GM23338 (cell line): ENCODE measurements at regions not wholly inside any gene's neighbourhood (a gene's known extent, or its start where the extent isn't known, plus 50 kb on each side); places are given as distances from the start of the nearest gene placed in this dataset.

ENCODE experiments used
- ATAC-seq: fragments of 200-7000 bp; cut with Tn5 transposase; 3 replicates; pipeline ENCODE4 v1.9.1; 2020
- DNase-seq: peaks from one replicate; pipeline ENCODE4 v3.0.0-alpha.2; 2015; ENCODE audit warnings: low spot score
- H2AFZ ChIP-seq: fragments of 200-600 bp; sonication (generic); 2 replicates; pipeline ENCODE4 v1.8.0; 2016; ENCODE audit warnings: antibody characterized with exemption, mild to moderate bottlenecking, moderate library complexity
- H3F3A ChIP-seq: fragments of 200-600 bp; sonication (generic); replicated peaks from 2 replicates; pipeline ENCODE4 v1.8.0; 2017; ENCODE audit warnings: antibody characterized with exemption, mixed run types, low read depth
- H3K27ac ChIP-seq: fragments of 200-600 bp; sonication (generic); 2 replicates; pipeline ENCODE4 v1.6.1; 2016; ENCODE audit warnings: low read depth
- H3K27me3 ChIP-seq: fragments of 200-600 bp; sonication (generic); 2 replicates; pipeline ENCODE4 v1.8.0; 2016; ENCODE audit warnings: mild to moderate bottlenecking, mixed run types, moderate library complexity; ENCODE audit not compliant: insufficient read depth
- H3K36me3 ChIP-seq: fragments of 200-600 bp; sonication (generic); 2 replicates; pipeline ENCODE4 v1.8.0; 2016; ENCODE audit warnings: mild to moderate bottlenecking; ENCODE audit not compliant: insufficient read depth
- H3K4me1 ChIP-seq: fragments of 200-600 bp; sonication (generic); 2 replicates; pipeline ENCODE4 v1.8.0; 2016; ENCODE audit warnings: mild to moderate bottlenecking, moderate library complexity; ENCODE audit not compliant: insufficient read depth
- H3K4me2 ChIP-seq: fragments of 200-600 bp; sonication (generic); 2 replicates; pipeline ENCODE4 v1.7.1; 2017; ENCODE audit warnings: mixed run types
- H3K4me3 ChIP-seq: fragments of 200-600 bp; sonication (generic); 2 replicates; pipeline ENCODE4 v1.6.1; 2016; ENCODE audit warnings: mixed run types
- H3K79me2 ChIP-seq: fragments of 200-600 bp; sonication (generic); replicated peaks from 2 replicates; pipeline ENCODE4 v1.8.0; 2017; ENCODE audit warnings: mild to moderate bottlenecking; ENCODE audit not compliant: insufficient read depth
- H3K9me2 ChIP-seq: fragments of 200-600 bp; sonication (generic); 2 replicates; pipeline ENCODE4 v1.8.0; 2017; ENCODE audit not compliant: insufficient read depth
- H4K20me1 ChIP-seq: fragments of 200-600 bp; sonication (generic); replicated peaks from 2 replicates; pipeline ENCODE4 v1.8.0; 2017; ENCODE audit warnings: mild to moderate bottlenecking; ENCODE audit not compliant: insufficient read depth
- H3K27ac Mint-ChIP-seq: 2 replicates; pipeline ENCODE4 v1.8.0; 2020; ENCODE audit warnings: inconsistent platforms, mild to moderate bottlenecking, moderate library complexity, mixed read lengths
- H3K27me3 Mint-ChIP-seq: 3 replicates; pipeline ENCODE4 v1.8.0; 2022; ENCODE audit warnings: low read depth, mild to moderate bottlenecking, moderate library complexity, mixed read lengths, inconsistent platforms; ENCODE audit not compliant: insufficient read depth, poor library complexity
- H3K36me3 Mint-ChIP-seq: 3 replicates; pipeline ENCODE4 v1.8.0; 2021; ENCODE audit warnings: low read depth, mild to moderate bottlenecking, inconsistent platforms, moderate library complexity, mixed read lengths
- H3K4me1 Mint-ChIP-seq: 3 replicates; pipeline ENCODE4 v1.8.0; 2020; ENCODE audit warnings: mild to moderate bottlenecking, inconsistent platforms, mixed read lengths
- H3K4me3 Mint-ChIP-seq: 3 replicates; pipeline ENCODE4 v1.8.0; 2021; ENCODE audit warnings: moderate library complexity, mild to moderate bottlenecking, inconsistent platforms, mixed read lengths
- H3K9me3 Mint-ChIP-seq: 3 replicates; pipeline ENCODE4 v1.8.0; 2020; ENCODE audit warnings: moderate library complexity, mild to moderate bottlenecking, inconsistent platforms, mixed read lengths
- CREB1 ChIP-seq: fragments of 250-450 bp; sonication (Bioruptor Pico); IDR thresholded peaks from 2 replicates; pipeline ENCODE4 v1.5.0; 2020; ENCODE audit warnings: low read depth, mild to moderate bottlenecking, moderate library complexity
- ETS1 ChIP-seq: IDR thresholded peaks from 2 replicates; pipeline ENCODE4 v1.6.1; 2016; ENCODE audit warnings: antibody characterized with exemption
- EZH2 ChIP-seq: fragments of 200-600 bp; sonication (generic); IDR thresholded peaks from one replicate; pipeline ENCODE4 v1.8.0; 2017; ENCODE audit warnings: antibody characterized with exemption, mild to moderate bottlenecking, low read depth; ENCODE audit not compliant: unreplicated experiment
- EZH2phosphoT487 ChIP-seq: fragments of 200-600 bp; sonication (generic); IDR thresholded peaks from one replicate; pipeline ENCODE4 v1.8.1; 2018; ENCODE audit warnings: antibody characterized with exemption; ENCODE audit not compliant: unreplicated experiment
- JUNB ChIP-seq: IDR thresholded peaks from one replicate; pipeline ENCODE4 v1.6.1; 2016; ENCODE audit warnings: antibody characterized with exemption; ENCODE audit not compliant: unreplicated experiment
- NANOG ChIP-seq: IDR thresholded peaks from 2 replicates; pipeline ENCODE4 v1.6.1; 2016; ENCODE audit warnings: antibody characterized with exemption, borderline replicate concordance
- POLR2AphosphoS5 ChIP-seq: IDR thresholded peaks from 2 replicates; pipeline ENCODE4 v1.6.1; 2016; ENCODE audit warnings: antibody characterized with exemption, low read depth
- REST ChIP-seq: IDR thresholded peaks from one replicate; pipeline ENCODE4 v1.6.1; 2018; ENCODE audit warnings: antibody characterized with exemption; ENCODE audit not compliant: unreplicated experiment
- STAT1 ChIP-seq: IDR thresholded peaks from one replicate; pipeline ENCODE4 v1.6.1; 2016; ENCODE audit warnings: antibody characterized with exemption; ENCODE audit not compliant: unreplicated experiment
- ZNF114 ChIP-seq: fragments of 250-450 bp; sonication (Bioruptor Pico); IDR thresholded peaks from 2 replicates; pipeline ENCODE4 v1.5.0; 2020; ENCODE audit warnings: mild to moderate bottlenecking, moderate library complexity
- ZNF331 ChIP-seq: fragments of 250-450 bp; sonication (Bioruptor Pico); IDR thresholded peaks from 2 replicates; pipeline ENCODE4 v1.5.0; 2020; ENCODE audit warnings: low read depth, mild to moderate bottlenecking, moderate library complexity

GRCh38 chr5:98128271-98128670 lies 645.2 kb upstream of the RGMB start (continued):
- TF ChIP-seq NANOG (no peak), ETS1 (no peak), ZNF331 (CRISPR knock-in tag) (no peak)

- Histone ChIP-seq H3K4me3 (no peak overlapping the region), H3K4me1 (no peaks in the 10 kb centered on the region), H3F3A (no peaks in the 10 kb centered on the region), H4K20me1 (no peaks in the 10 kb centered on the region), H3K79me2 (no peaks in the 10 kb centered on the region), H3K9me2 (peaks cover 4% of the 10 kb centered on the region; the same call in 1 of the 2 replicates), H3K27me3 (no peaks in the 10 kb centered on the region), H3K36me3 (no peaks in the 10 kb centered on the region), H2AFZ (no peak overlapping the region), H3K4me2 (no peak overlapping the region), H3K27ac (no peak overlapping the region)
- Mint-ChIP-seq H3K27ac (no peak overlapping the region), H3K36me3 (no peaks in the 10 kb centered on the region), H3K4me3 (no peak overlapping the region), H3K9me3 (no peaks in the 10 kb centered on the region), H3K27me3 (peaks cover 3% of the 10 kb centered on the region), H3K4me1 (no peaks in the 10 kb centered on the region)
- ATAC-seq (no peak), DNase-seq (no peak)
- TF ChIP-seq ETS1 (no peak), REST (no peak), EZH2 (no peak), ZNF114 (no peak), EZH2phosphoT487 (no peak), JUNB (no peak), NANOG (no peak), STAT1 (no peak), ZNF331 (CRISPR knock-in tag) (no peak), POLR2AphosphoS5 (no peak), CREB1 (no peak)
These were observed 644.6 kb upstream of the RGMB start for GRCh38 chr5:98128846-98129245.
